Ascending aorta (tissue), 2 donors: ENCODE measurements at regions not wholly inside any gene's neighbourhood (a gene's known extent, or its start where the extent isn't known, plus 50 kb on each side); places are given as distances from the start of the nearest gene placed in this dataset.

Source experiments
- DNase-seq, 2 donors: peaks; one replicate each; pipeline ENCODE4 v3.0.0-alpha.2; 2019; ENCODE audit warnings: low spot score in 2 of 2
- H3K27ac ChIP-seq, 2 donors: fragments of 200-600 bp; sonication (generic); one replicate each; pipeline ENCODE4 v1.5.1; 2016 to 2017; ENCODE audit warnings: mild to moderate bottlenecking in 1 of 2
- H3K27me3 ChIP-seq: fragments of 200-600 bp; sonication (generic); one replicate; pipeline ENCODE4 v1.5.1; 2017
- H3K36me3 ChIP-seq, 2 donors: fragments of 200-600 bp; sonication (generic); one replicate each; pipeline ENCODE4 v1.5.1; 2016
- H3K4me1 ChIP-seq, 2 donors: fragments of 200-600 bp; sonication (generic); one replicate each; pipeline ENCODE4 v1.5.1; 2016 to 2017; ENCODE audit warnings: mild to moderate bottlenecking in 1 of 2
- H3K4me3 ChIP-seq, 2 donors: fragments of 200-600 bp; sonication (generic); one replicate each; pipeline ENCODE4 v1.5.1; 2016 to 2017; ENCODE audit warnings: mild to moderate bottlenecking in 1 of 2
- H3K9me3 ChIP-seq, 2 donors: fragments of 200-600 bp; sonication (generic); one replicate each; pipeline ENCODE4 v1.5.1; 2016
- CTCF ChIP-seq, 3 experiments: fragments of 200-600 bp in 2 of 3; fragments of 450-650 bp in 1 of 3; sonication (generic) in 2 of 3; IDR thresholded peaks; one replicate each; pipeline ENCODE4 v1.5.1; 2016 to 2019; ENCODE audit warnings: antibody characterized with exemption in 3 of 3, mild to moderate bottlenecking in 1 of 3, moderate library complexity in 1 of 3
- intact Hi-C: fragments of 100-400 bp; cut with DNase I; formaldehyde crosslinking; loops from one replicate; pipeline ENCODE4 v1.15.1; 2023

- no peak for TF ChIP-seq CTCF (IDR thresholded peaks at IDR 0.05)
- intact Hi-C loops: no loop called here
- H3K27me3 ChIP-seq: no peaks in the 10 kb centered on the region
Measured at GRCh38 chr14:26190646-26191045, 407.2 kb downstream of the NOVA1 start.

GRCh38 chr14:26187996-26188620, 409.7 kb downstream of the NOVA1 start:
- no peaks in the 10 kb centered on the region for H3K4me1 ChIP-seq
- intact Hi-C loops: no loop called here
- no peaks in the 10 kb centered on the region for H3K27me3 ChIP-seq
- TF ChIP-seq CTCF (IDR thresholded peaks at IDR 0.05): no peak
- DNase-seq: no peak
- H3K4me3 ChIP-seq: no peak overlapping the region
- no peaks in the 10 kb centered on the region for H3K36me3 ChIP-seq
- H3K9me3 ChIP-seq: no peaks in the 10 kb centered on the region
- H3K27ac ChIP-seq: no peak overlapping the region

More at GRCh38 chr14:26190646-26191045, 407.2 kb downstream of the NOVA1 start:
- no peak overlapping the region for H3K4me3 ChIP-seq
- no peaks in the 10 kb centered on the region for H3K4me1 ChIP-seq
- H3K36me3 ChIP-seq: no peaks in the 10 kb centered on the region
- no peak overlapping the region for H3K27ac ChIP-seq
- DNase-seq: no peak
- H3K9me3 ChIP-seq: no peaks in the 10 kb centered on the region

GRCh38 chr14:26180221-26180620, 417.6 kb downstream of the NOVA1 start:
- intact Hi-C loops: no loop called here
- H3K9me3 ChIP-seq: no peaks in the 10 kb centered on the region
- H3K4me3 ChIP-seq: no peak overlapping the region
- H3K27me3 ChIP-seq: no peaks in the 10 kb centered on the region
- no peaks in the 10 kb centered on the region for H3K36me3 ChIP-seq
- H3K4me1 ChIP-seq: no peaks in the 10 kb centered on the region
- no peak overlapping the region for H3K27ac ChIP-seq
- TF ChIP-seq CTCF (IDR thresholded peaks at IDR 0.05): no peak
- no peak for DNase-seq

- no peak for TF ChIP-seq CTCF (IDR thresholded peaks at IDR 0.05)
- Histone ChIP-seq H3K36me3 (no peaks in the 10 kb centered on the region), H3K27me3 (no peaks in the 10 kb centered on the region), H3K4me3 (no peak overlapping the region), H3K4me1 (no peaks in the 10 kb centered on the region), H3K9me3 (no peaks in the 10 kb centered on the region), H3K27ac (no peak overlapping the region)
- intact Hi-C loops: no loop called here
- no peak for DNase-seq
Measured at GRCh38 chr14:26175658-26176057, 422.2 kb downstream of the NOVA1 start.

DNA sequence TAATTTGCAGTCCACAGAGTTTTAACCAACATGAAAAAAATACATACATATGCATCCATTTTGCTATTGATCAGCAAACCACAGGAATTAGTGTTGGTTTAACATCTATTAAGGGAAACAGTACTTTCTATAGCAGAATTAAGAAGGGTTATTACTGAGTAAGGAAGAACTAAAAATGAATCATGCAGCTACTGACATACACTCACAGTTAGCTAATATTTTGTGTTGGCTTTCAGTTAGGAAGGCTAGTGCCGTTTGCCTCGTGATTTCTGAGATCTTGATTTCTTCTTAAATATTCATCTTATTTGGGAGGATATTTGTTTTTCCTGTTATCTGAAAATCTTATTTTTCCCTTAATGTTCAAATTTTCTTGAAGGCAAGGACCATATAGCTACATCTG, 423.4 kb downstream of the NOVA1 start:
- TF ChIP-seq CTCF (IDR thresholded peaks at IDR 0.05): no peak
- Histone ChIP-seq H3K27me3 (no peaks in the 10 kb centered on the region), H3K4me3 (no peak overlapping the region), H3K27ac (no peak overlapping the region), H3K9me3 (no peaks in the 10 kb centered on the region), H3K36me3 (no peaks in the 10 kb centered on the region), H3K4me1 (no peaks in the 10 kb centered on the region)
- DNase-seq: no peak
- intact Hi-C loops: no loop called here
